Choroid plexus epithelial cell (primary cell): ENCODE measurements at regions not wholly inside any gene's neighbourhood (a gene's known extent, or its start where the extent isn't known, plus 50 kb on each side); places are given as distances from the start of the nearest gene placed in this dataset.
A peak's percentile ranks its signal among the peaks of the same experiment; 100 is the strongest.

Source experiments
- DNase-seq: peaks from one replicate; pipeline ENCODE4 v3.0.0-alpha.2; 2010; ENCODE audit warnings: low read depth
- H3K4me3 ChIP-seq: 2 replicates; pipeline ENCODE4 v1.5.1; 2011; ENCODE audit warnings: low read depth, mild to moderate bottlenecking, control low read depth, low read length, moderate library complexity
- CTCF ChIP-seq: conservative IDR thresholded peaks from 2 replicates; pipeline ENCODE4 v1.5.1; 2011; ENCODE audit warnings: low read depth, mild to moderate bottlenecking, control low read depth, inconsistent platforms, low read length, moderate library complexity

GRCh38 chr1:177442584-177442983 is 271.8 kb downstream of the BRINP2 start:
- TF ChIP-seq CTCF = no peak
- no peak for DNase-seq
- H3K4me3 ChIP-seq = no peak overlapping the region

GRCh38 chr1:177441281-177441680 is 270.5 kb downstream of the BRINP2 start:
- DNase-seq = no peak
- H3K4me3 ChIP-seq = no peak overlapping the region
- TF ChIP-seq CTCF = no peak

- no peak overlapping the region for H3K4me3 ChIP-seq
- no peak for DNase-seq
- no peak for TF ChIP-seq CTCF
Measured at GRCh38 chr1:177440821-177441220, 270.1 kb downstream of the BRINP2 start.

- H3K4me3 ChIP-seq = no peak overlapping the region
- TF ChIP-seq CTCF = no peak
- DNase-seq = no peak
Measured at GRCh38 chr1:177439301-177439700, 268.5 kb downstream of the BRINP2 start.

GRCh38 chr1:177435364-177435763 is 264.6 kb downstream of the BRINP2 start:
- no peak for TF ChIP-seq CTCF
- no peak for DNase-seq

GRCh38 chr1:177432897-177433296 is 262.1 kb downstream of the BRINP2 start:
- no peak overlapping the region for H3K4me3 ChIP-seq
- DNase-seq = peak; percentile 15
- peak; percentile 42 for TF ChIP-seq CTCF

More at GRCh38 chr1:177435364-177435763, 264.6 kb downstream of the BRINP2 start:
- H3K4me3 ChIP-seq = no peak overlapping the region

GRCh38 chr1:177431123-177431522 is 260.4 kb downstream of the BRINP2 start:
- TF ChIP-seq CTCF = no peak
- DNase-seq = no peak
- no peak overlapping the region for H3K4me3 ChIP-seq
